Stimulated activated naive CD8-positive, alpha-beta T cell treated with anti-CD3 and anti-CD28 coated beads, Interleukin-15, amount 100 ng/mL, for 72 hours (primary cell): ENCODE measurements at regions not wholly inside any gene's neighbourhood (a gene's known extent, or its start where the extent isn't known, plus 50 kb on each side); places are given as distances from the start of the nearest gene placed in this dataset.

Experiments
- ATAC-seq: fragments of 150-1000 bp; cut with Tn5 transposase; 2 replicates; pipeline ENCODE4 v1.10.0; 2021; ENCODE audit warnings: mild to moderate bottlenecking, moderate library complexity
- DNase-seq, 2 donors: peaks; one replicate each; pipeline ENCODE4 v3.0.0; 2021 to 2022
- H3K27ac Mint-ChIP-seq, 2 donors: one replicate each; pipeline ENCODE4 v1.8.0; 2022; ENCODE audit warnings: mild to moderate bottlenecking in 2 of 2, mixed read lengths in 2 of 2, moderate library complexity in 2 of 2
- H3K27me3 Mint-ChIP-seq: one replicate; pipeline ENCODE4 v1.8.0; 2022; ENCODE audit warnings: mixed read lengths
- H3K4me1 Mint-ChIP-seq: one replicate; pipeline ENCODE4 v1.8.0; 2022; ENCODE audit warnings: mild to moderate bottlenecking, mixed read lengths
- H3K4me3 Mint-ChIP-seq, 2 donors: one replicate each; pipeline ENCODE4 v1.8.0; 2022; ENCODE audit warnings: mild to moderate bottlenecking in 2 of 2, mixed read lengths in 2 of 2, moderate library complexity in 1 of 2
- H3K9me3 Mint-ChIP-seq, 2 donors: one replicate each; pipeline ENCODE4 v1.8.0; 2022; ENCODE audit warnings: mixed read lengths in 2 of 2

GRCh38 chr4:125744891-125745364, 430.2 kb downstream of the FAT4 start:
- H3K4me1 Mint-ChIP-seq: no peaks in the 10 kb centered on the region
- no peak for ATAC-seq
- no peaks in the 10 kb centered on the region for H3K27me3 Mint-ChIP-seq
- DNase-seq: no peak
- H3K27ac Mint-ChIP-seq: no peak overlapping the region
- peaks cover 6 to 9% of the 10 kb centered on the region in 2 donors for H3K9me3 Mint-ChIP-seq
- no peak overlapping the region for H3K4me3 Mint-ChIP-seq

- H3K4me1 Mint-ChIP-seq: no peaks in the 10 kb centered on the region
- H3K4me3 Mint-ChIP-seq: no peak overlapping the region
Observed at GRCh38 chr4:125749354-125749753, 434.6 kb downstream of the FAT4 start.

DNA sequence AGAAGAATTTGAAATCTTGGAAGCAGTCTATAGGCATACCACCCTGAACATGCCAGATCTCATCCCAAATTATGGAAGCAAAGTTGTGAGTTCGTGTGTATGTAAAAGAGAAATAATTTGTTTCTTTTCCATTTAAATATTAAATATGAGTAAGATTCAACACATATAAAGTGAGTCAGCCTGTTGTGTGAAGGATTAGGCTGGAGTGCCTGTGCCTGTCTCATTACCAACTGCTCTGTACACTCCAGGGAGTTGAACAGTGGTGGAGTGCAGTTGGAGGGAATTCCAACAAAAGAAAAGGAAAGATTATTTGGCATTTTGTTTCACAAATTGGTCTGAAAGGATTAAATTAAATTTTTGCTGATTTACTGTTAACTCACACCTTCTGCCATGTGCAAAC, 435.6 kb downstream of the FAT4 start:
- Mint-ChIP-seq H3K27ac (no peak overlapping the region), H3K4me1 (no peaks in the 10 kb centered on the region), H3K27me3 (no peaks in the 10 kb centered on the region), H3K4me3 (no peak overlapping the region), H3K9me3 (peaks cover 15% of the 10 kb centered on the region in 2 donors)
- DNase-seq (no peak), ATAC-seq (no peak)

More at GRCh38 chr4:125749354-125749753, 434.6 kb downstream of the FAT4 start:
- DNase-seq: no peak
- no peaks in the 10 kb centered on the region for H3K27me3 Mint-ChIP-seq
- ATAC-seq: no peak
- peak overlapping the region in 1 of 2 donors; percentile 14 for H3K27ac Mint-ChIP-seq
- peaks cover 15% of the 10 kb centered on the region in 2 donors for H3K9me3 Mint-ChIP-seq

GRCh38 chr4:125750828-125751466, 436.2 kb downstream of the FAT4 start:
- no peak overlapping the region for H3K27ac Mint-ChIP-seq
- no peak overlapping the region for H3K4me3 Mint-ChIP-seq
- H3K27me3 Mint-ChIP-seq: no peaks in the 10 kb centered on the region
- peaks cover 15% of the 10 kb centered on the region in 2 donors for H3K9me3 Mint-ChIP-seq
- no peaks in the 10 kb centered on the region for H3K4me1 Mint-ChIP-seq
- ATAC-seq (no peak), DNase-seq (no peak)

DNA sequence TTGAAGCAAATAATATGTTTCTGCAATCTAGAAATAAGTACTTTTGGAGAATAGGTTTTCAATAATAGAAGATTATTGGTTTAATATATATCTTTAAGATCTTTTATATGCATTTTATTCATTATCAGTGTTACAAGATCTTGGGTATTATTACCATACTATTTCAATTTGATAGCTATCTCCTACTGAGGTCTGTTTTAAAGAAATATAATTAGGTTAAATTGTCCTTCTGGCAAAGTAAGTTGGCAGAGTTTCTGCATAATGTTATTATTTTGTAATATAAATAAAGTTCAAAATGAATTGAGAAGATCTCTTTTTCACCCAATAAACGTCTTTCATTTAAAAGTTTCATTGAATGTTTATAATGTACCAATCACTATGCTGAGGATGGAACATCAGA, 443.7 kb downstream of the FAT4 start:
- no peak for ATAC-seq
- no peak for DNase-seq
- Mint-ChIP-seq H3K27me3 (no peaks in the 10 kb centered on the region), H3K27ac (no peak overlapping the region), H3K4me3 (no peak overlapping the region), H3K9me3 (no peaks in the 10 kb centered on the region), H3K4me1 (no peaks in the 10 kb centered on the region)

DNA sequence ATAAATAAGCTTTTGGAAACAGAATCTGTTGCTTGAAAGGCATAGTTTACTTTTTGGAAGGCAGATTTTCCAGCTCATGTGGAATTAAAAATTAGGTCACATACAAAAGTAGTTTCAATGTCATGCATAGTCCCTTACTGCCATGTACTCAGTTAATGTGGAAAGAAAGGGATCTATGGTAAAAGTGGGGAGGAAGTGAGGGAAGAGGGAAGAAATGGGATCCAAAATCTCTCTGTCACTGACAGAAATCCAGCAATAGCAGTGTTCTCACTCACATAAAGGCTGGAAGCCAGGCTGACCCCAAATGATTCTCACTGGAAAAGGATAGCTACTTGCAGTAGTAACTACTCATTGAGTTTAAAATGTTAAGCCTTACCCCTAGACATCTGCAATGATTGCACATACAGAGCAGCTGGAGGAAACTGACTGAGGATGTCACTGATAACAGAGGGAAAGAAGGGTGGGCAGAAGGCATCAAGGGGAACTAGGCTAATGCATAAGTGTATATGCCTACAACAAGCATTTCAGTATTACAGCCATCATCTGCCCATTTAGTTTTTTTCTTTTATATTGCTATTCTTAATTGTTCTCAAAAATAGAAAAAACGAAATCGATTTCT, 445.6 kb downstream of the FAT4 start:
- H3K27me3 Mint-ChIP-seq: no peaks in the 10 kb centered on the region
- no peak overlapping the region for H3K4me3 Mint-ChIP-seq
- ATAC-seq (no peak), DNase-seq (no peak)
- no peaks in the 10 kb centered on the region for H3K9me3 Mint-ChIP-seq
- H3K27ac Mint-ChIP-seq: no peak overlapping the region
- H3K4me1 Mint-ChIP-seq: no peaks in the 10 kb centered on the region

- H3K4me3 Mint-ChIP-seq: no peak overlapping the region
- H3K9me3 Mint-ChIP-seq: no peaks in the 10 kb centered on the region
- H3K27ac Mint-ChIP-seq: no peak overlapping the region
- no peak for DNase-seq
- no peaks in the 10 kb centered on the region for H3K4me1 Mint-ChIP-seq
- no peaks in the 10 kb centered on the region for H3K27me3 Mint-ChIP-seq
- no peak for ATAC-seq
Observed at GRCh38 chr4:125760956-125761355, 446.2 kb downstream of the FAT4 start.

DNA sequence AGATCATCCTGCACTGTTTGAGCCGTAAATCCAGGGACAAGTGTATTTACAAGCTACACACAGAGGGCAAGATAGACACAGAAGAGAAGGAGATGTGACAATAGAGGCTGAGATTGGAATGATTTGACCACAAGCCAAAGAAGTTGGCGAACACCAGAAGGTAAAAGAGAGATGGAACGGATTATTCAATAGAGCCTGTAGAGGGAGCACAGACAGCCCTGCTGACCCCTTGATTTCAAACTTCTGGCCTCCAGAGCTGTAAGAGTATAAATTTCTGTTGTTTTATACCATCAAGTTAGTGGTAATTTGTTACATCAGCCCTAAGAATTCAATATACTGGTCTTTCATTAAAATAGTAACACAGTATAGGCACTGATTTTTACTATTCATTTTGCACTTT, 447.8 kb downstream of the FAT4 start:
- no peak for ATAC-seq
- DNase-seq: no peak
- H3K9me3 Mint-ChIP-seq: no peaks in the 10 kb centered on the region
- no peak overlapping the region for H3K4me3 Mint-ChIP-seq
- H3K27me3 Mint-ChIP-seq: no peaks in the 10 kb centered on the region
- no peaks in the 10 kb centered on the region for H3K4me1 Mint-ChIP-seq
- no peak overlapping the region for H3K27ac Mint-ChIP-seq

DNA sequence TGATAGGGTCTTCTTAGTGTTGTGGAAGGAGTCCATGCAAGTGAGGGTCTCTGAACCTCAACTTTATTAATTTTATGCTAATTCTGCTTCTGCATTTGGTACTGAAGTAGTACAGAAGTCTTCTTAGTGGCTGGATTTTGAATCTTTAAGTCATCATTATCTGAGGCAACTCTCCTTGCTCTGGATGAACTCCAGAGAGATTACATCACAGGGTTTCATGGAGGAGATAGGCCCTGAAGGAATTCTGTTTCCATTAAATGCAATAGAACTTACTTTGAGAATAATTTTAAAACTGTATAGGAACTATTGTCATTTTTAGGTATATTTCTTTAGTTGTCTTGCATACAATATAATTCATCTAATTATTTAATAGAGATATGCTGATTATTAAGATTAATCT, 451.2 kb downstream of the FAT4 start:
- no peak for ATAC-seq
- no peak for DNase-seq
- no peaks in the 10 kb centered on the region for H3K4me1 Mint-ChIP-seq
- H3K4me3 Mint-ChIP-seq: no peak overlapping the region
- H3K27ac Mint-ChIP-seq: no peak overlapping the region
- H3K27me3 Mint-ChIP-seq: no peaks in the 10 kb centered on the region
- H3K9me3 Mint-ChIP-seq: peaks cover 5 to 6% of the 10 kb centered on the region in 2 donors

DNA sequence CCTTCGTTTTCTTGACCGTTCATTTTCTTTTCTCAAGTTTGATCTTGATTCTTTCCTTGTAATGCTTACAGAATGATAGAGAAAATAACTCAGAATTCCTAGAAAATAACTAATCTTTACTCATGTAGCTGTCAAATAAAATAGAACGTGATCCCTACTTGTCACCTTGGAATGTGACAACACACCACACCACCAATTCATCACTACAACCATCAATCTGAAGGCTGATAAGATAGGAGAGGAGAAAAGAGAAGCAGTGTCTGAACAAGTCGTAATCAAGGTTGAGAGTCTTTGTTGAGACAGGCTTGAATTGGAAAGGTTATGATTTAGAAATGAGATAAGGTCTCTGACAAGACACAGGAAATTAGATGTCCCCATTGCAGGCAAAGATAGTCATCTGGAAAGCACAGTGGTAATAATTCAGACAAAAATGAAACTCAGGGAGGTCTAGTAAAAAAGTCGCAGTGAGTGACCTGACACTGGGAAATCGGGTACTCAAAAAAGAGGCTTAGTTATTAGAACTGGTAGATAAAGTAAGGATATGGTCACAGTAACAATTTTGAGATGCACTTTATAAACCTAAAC, 456.2 kb downstream of the FAT4 start:
- H3K9me3 Mint-ChIP-seq: peaks cover 15 to 29% of the 10 kb centered on the region in 2 donors
- ATAC-seq (no peak), DNase-seq (no peak)
- H3K27ac Mint-ChIP-seq: no peak overlapping the region
- no peaks in the 10 kb centered on the region for H3K4me1 Mint-ChIP-seq
- H3K27me3 Mint-ChIP-seq: no peaks in the 10 kb centered on the region
- H3K4me3 Mint-ChIP-seq: no peak overlapping the region

GRCh38 chr4:125772680-125773079, 457.9 kb downstream of the FAT4 start:
- H3K4me3 Mint-ChIP-seq: no peak overlapping the region
- H3K9me3 Mint-ChIP-seq: peaks cover 16 to 44% of the 10 kb centered on the region in 2 donors
- DNase-seq (no peak), ATAC-seq (no peak)
- no peaks in the 10 kb centered on the region for H3K27me3 Mint-ChIP-seq
- no peak overlapping the region for H3K27ac Mint-ChIP-seq
- H3K4me1 Mint-ChIP-seq: no peaks in the 10 kb centered on the region

- H3K27ac Mint-ChIP-seq: no peak overlapping the region
- H3K4me1 Mint-ChIP-seq: no peaks in the 10 kb centered on the region
- ATAC-seq (no peak), DNase-seq (no peak)
- no peaks in the 10 kb centered on the region for H3K27me3 Mint-ChIP-seq
- H3K9me3 Mint-ChIP-seq: peaks cover 16 to 44% of the 10 kb centered on the region in 2 donors
- H3K4me3 Mint-ChIP-seq: no peak overlapping the region
Observed at GRCh38 chr4:125773502-125773901, 458.7 kb downstream of the FAT4 start.

- DNase-seq (no peak), ATAC-seq (no peak)
- Mint-ChIP-seq H3K27me3 (no peaks in the 10 kb centered on the region), H3K9me3 (peaks cover 16 to 44% of the 10 kb centered on the region in 2 donors), H3K4me1 (no peaks in the 10 kb centered on the region), H3K27ac (no peak overlapping the region), H3K4me3 (no peak overlapping the region)
Observed at GRCh38 chr4:125773931-125774330, 459.2 kb downstream of the FAT4 start.

DNA sequence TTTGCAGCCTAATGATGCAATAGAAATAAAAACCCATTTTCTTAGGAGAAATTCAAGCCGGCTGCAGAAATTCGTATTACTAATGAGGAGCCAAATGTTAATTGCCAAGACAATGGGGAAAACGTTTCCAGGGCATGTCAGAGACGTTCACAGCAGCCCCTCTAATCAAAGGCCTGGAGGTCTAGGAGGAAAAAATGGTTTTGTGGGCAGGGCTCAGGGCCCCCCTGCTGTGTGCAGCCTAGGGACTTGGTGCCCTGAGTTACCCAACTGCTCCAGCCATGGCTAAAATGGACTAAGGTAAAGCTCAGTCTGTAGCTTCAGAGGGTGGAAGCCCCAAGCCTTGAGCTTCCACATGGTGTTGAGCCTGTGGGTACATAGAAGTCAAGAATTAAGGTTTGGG, 461.4 kb downstream of the FAT4 start:
- Mint-ChIP-seq H3K4me1 (no peaks in the 10 kb centered on the region), H3K27ac (no peak overlapping the region), H3K4me3 (no peak overlapping the region), H3K9me3 (peaks cover 13 to 36% of the 10 kb centered on the region in 2 donors), H3K27me3 (no peaks in the 10 kb centered on the region)
- no peak for ATAC-seq
- no peak for DNase-seq

GRCh38 chr4:125780164-125780563, 465.4 kb downstream of the FAT4 start:
- Mint-ChIP-seq H3K4me1 (no peaks in the 10 kb centered on the region), H3K4me3 (no peak overlapping the region), H3K27ac (no peak overlapping the region), H3K9me3 (peaks cover 12 to 22% of the 10 kb centered on the region in 2 donors), H3K27me3 (no peaks in the 10 kb centered on the region)
- ATAC-seq: no peak
- no peak for DNase-seq

- H3K4me3 Mint-ChIP-seq: no peak overlapping the region
Observed at GRCh38 chr4:125780747-125781146, 466.0 kb downstream of the FAT4 start.

More at GRCh38 chr4:125780747-125781146, 466.0 kb downstream of the FAT4 start:
- no peaks in the 10 kb centered on the region for H3K4me1 Mint-ChIP-seq
- no peaks in the 10 kb centered on the region for H3K27me3 Mint-ChIP-seq
- DNase-seq (no peak), ATAC-seq (no peak)
- no peak overlapping the region for H3K27ac Mint-ChIP-seq
- H3K9me3 Mint-ChIP-seq: peaks cover 7 to 16% of the 10 kb centered on the region in 2 donors
